ENCODE measurements at regions not wholly inside any gene's neighbourhood (a gene's known extent, or its start where the extent isn't known, plus 50 kb on each side); places are given as distances from the start of the nearest gene placed in this dataset.

GRCh38 chr6:14276071-14276470, 158.5 kb downstream of the CD83 start:
- TF ChIP-seq CTCF (IDR thresholded peaks at IDR 0.05) (no peak), EP300 (IDR thresholded peaks at IDR 0.05; ENCODE audit: borderline replicate concordance in 1 of 2, low read depth in 1 of 2, low read length in 1 of 2) (no peak), TCF12 (IDR thresholded peaks at IDR 0.05) (no peak), YY1 (IDR thresholded peaks at IDR 0.05; ENCODE audit: low read depth) (no peak), CHD2 (IDR thresholded peaks at IDR 0.05; ENCODE audit: low read length, partially characterized antibody) (no peak), TAF1 (IDR thresholded peaks at IDR 0.05; ENCODE audit: borderline replicate concordance, low read depth, low read length) (no peak), POLR2AphosphoS5 (IDR thresholded peaks at IDR 0.05; ENCODE audit: low read depth, low read length) (no peak), USF1 (IDR thresholded peaks at IDR 0.05; ENCODE audit: borderline replicate concordance, low read depth) (no peak)

All from SK-N-SH (cell line).